GM21529 (cell line): ENCODE measurements at regions not wholly inside any gene's neighbourhood (a gene's known extent, or its start where the extent isn't known, plus 50 kb on each side); places are given as distances from the start of the nearest gene placed in this dataset.
"Not testable (repeated sequence)": the region's sequence is repeated elsewhere in the genome, so short reads cannot be mapped to it uniquely, and the experiment has no call there.

ENCODE experiments used
- ATAC-seq: cut with Tn5 transposase; IDR thresholded peaks from one replicate; pipeline ENCODE4 v1.9.1; 2021; ENCODE audit not compliant: unreplicated experiment

- ATAC-seq = no peak
Observed at GRCh38 chr3:30320392-30320791, 286.0 kb upstream of the TGFBR2 start.

GRCh38 chr3:30321065-30321464 is 285.3 kb upstream of the TGFBR2 start:
- ATAC-seq = no peak

- ATAC-seq = not testable (repeated sequence)
Observed at GRCh38 chr3:30323649-30324048, 282.8 kb upstream of the TGFBR2 start.

DNA sequence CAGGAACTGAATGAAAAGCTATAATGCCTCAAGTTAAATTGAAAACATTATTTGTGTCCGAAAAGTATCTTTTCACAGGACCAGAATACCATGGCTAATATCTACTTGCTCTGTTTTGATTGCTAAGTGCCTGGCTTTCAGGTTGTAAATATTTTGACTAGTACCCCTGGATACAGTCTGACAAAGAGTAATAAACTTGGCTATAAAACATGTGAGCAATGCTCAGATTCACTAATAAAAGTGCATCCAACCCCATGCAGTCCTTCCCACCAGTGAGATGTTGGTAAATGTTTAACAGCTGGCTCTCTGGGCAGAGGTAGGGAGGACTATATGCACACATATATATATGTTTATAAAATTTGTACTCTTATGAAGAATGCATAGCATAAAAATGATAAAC is 281.8 kb upstream of the TGFBR2 start:
- ATAC-seq = no peak

GRCh38 chr3:30327976-30328375 is 278.4 kb upstream of the TGFBR2 start:
- ATAC-seq = not testable (repeated sequence)

DNA sequence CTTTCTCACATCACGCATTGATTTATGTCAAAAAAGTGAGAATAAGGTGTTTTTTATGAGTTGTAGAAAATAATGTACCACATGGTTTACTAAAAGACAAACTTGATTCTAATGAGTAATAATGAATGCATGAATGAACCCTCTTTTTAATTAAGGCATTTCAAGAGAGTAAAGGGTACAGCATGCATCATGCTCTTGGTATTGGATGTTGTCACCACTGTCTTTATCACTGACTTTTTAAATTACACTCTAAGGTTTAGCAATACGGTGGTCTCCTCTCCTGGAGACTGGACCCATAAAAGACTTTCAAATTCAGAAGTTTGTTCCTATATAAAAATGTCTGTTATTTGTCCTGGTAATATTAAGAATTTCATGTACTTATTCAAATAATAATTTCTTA is 277.5 kb upstream of the TGFBR2 start:
- ATAC-seq = not testable (repeated sequence)

DNA sequence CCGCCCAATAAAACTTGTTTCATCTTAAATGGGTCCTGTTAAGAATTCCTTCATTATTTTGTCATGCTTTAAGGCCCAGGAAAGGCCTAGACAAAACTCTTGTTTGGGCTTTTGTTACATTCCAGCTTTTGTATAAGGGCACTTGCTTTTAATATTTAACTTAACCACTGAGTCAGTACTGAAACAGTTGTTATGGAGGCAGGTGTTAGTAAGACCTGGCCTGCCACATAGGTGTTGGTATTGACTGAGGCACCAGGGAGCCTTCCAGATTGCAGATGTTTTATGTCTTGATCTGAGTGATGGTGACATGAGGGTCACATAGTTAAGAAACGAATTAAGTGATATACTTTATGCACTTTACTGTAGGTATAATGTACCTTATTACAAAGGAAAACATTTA is 274.9 kb upstream of the TGFBR2 start:
- no peak for ATAC-seq

DNA sequence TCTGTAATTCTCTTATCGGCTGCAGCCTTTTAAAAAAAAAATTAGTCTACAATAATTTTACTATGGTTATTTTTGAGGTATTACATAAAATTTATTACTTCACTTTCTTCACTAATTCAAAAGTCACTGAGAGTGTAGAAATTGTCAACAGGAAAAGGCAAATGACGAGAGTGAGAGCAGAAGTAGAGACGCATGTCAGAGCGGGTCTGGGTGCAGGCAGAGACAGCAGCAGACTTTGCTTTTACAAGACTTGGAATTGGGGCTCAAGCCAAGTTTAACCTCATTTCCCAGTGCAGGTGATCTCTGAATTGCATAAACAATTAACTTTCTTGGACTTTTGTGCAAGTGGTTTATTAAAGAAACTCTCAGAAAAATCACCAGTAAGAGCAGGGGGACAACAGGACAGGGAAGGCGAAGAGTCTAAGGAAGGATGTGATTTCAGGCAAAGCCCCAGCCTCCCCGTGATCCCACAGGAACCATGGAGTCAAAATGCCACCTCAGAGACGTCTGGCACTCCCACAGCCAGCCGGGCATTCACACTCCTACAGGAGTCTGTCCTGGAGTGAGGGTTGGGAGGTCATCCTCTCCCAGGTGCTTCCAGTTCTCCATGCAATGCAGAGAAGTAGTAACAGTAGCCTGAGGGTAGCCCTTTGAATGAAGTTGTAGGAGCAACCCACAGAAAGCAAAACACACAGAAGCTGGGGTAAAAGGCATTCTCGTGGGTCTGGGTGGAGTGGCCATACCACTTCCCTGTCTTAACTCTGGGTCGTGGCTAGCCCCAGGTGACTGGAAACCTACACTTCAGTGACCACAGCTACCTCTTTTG is 274.0 kb upstream of the TGFBR2 start:
- no peak for ATAC-seq

GRCh38 chr3:30333143-30333542 is 273.3 kb upstream of the TGFBR2 start:
- ATAC-seq = no peak

DNA sequence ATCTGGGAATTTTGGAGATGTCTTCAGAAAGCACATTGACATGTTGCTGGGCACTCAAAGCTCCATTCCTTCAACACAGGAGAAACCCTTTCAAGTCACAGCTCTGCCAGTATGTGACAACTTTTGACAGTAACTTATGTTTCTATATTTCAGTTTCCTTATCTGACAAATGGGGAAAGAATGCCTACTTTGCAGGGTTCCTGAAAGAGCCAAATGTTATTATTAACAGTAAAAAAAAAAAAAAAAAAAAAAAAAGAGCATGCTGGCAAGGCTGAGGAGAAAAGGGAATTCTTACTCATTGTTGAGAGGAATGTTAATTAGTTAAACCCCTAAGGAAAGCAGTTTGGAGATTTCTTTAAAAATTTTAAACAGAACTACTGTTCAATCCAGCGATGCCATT is 272.5 kb upstream of the TGFBR2 start:
- no peak for ATAC-seq

DNA sequence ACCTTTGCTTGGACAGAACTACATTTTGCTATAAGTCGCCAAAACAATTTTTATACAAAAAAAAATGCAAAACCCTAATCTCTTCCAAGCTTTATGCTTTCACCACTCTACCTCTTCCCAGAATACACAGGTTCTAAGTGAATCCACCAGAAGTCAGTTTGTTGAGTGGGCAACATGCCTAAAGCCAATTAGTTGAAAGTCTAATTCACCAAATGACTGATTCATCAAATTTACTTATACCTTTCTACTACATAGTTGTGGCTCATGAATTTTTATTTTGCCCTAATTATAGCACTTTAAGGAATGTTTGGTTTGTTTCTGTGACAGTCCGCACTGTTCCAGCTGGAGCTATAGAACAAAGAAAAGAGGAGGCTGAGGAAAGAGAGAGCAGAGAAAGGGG is 265.9 kb upstream of the TGFBR2 start:
- ATAC-seq = no peak

DNA sequence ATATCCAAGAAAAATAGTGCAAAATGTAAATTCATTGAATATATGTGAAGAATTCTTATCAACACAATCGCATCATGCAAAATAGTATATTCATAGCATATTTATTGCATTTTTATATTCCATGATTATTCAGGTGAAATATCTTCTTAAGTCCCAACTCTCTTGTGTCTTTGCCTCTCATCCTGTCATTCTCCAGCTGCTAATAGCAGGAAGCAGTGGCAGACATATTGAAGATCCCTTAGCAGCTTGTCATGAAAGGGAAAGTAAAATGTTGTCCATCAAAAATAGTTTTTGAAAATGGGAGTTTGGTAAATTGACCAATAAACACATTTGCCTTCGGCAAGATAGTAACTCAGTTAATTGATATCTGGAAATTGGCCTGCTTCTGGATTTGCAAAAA is 265.3 kb upstream of the TGFBR2 start:
- no peak for ATAC-seq

DNA sequence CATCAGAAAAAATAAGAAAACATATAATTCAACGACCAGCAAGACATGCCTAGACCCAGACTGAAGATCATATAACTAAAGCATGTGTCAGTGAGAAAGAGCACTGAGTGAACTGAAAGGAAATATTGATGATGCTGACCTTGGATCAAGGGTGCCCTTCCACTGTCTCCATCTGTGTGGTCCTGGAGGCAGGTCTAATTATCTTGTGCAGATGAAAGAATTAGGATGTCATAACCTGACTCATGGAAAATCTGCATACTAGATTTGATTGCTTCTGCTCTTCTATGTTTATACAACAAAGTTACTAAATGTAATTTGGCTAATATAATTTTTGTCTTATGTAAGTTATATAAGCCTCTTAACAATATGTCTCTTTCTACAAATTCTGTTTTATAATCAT is 264.6 kb upstream of the TGFBR2 start:
- ATAC-seq = no peak

DNA sequence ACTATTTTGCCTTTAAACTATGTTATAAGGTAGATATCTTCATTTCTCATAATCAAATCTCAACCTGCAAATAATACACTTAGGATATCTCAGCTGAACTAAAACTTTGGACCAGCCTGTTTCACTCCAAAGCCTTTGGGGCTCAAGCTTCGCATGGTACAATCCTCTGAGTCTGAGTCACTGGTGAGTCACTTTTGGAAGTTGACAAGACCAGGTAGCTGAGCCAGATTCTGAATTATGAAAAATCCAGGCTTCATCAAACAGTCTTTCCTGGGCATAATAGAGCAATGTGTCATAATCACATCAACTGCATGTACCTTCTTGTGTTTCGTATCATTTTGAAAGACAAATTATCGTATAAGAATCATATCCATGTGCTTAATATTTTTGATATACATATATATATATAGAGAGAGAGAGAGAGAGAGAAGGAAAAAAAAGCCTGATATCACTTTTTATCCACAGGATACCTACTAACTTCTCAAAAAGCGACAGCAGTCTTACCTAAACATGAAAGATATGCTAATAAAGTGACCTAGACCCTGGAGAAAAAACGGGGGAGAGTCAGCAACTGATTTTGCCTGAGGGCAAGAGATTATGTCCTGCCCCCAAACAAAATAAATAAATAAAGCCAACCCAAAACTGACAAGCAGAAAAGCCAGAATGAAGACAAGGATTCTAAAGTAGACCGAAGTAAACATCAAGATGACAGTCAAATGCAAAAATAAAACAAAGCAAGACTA is 263.9 kb upstream of the TGFBR2 start:
- no peak for ATAC-seq

DNA sequence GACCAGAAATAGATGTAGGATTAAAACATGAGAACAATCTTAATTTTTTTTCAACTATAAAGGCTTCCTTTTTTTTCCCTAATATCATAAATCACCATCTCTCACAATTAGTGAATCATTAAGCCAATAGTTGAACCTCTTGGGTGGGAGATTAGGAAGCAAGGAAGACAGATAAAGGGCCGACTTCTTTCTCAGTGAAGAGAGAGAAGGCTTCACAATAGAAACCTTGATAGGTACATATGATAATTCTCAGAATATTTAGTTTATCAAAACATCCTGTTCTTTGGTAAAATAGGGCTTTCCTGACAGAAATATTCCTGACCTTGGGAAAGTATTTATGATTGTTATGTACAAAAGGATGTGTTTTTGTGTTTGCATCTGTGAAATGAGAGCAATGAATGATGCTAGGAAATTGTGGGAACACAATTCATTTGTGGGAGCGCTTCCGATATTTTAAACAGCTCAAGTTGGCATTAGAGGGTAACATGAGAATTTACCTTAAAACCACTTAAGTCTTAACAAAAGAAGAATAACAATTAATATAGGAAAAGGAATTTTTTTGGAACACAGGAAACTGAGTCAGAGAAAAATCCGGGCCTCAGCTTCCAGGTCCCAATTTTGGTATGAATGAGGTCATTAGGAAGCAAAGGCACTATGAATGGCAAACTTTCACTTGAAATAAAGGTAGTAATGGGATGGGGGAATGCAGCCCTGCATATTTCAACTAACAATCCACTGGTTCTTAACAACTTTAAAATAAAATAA is 263.2 kb upstream of the TGFBR2 start:
- no peak for ATAC-seq

DNA sequence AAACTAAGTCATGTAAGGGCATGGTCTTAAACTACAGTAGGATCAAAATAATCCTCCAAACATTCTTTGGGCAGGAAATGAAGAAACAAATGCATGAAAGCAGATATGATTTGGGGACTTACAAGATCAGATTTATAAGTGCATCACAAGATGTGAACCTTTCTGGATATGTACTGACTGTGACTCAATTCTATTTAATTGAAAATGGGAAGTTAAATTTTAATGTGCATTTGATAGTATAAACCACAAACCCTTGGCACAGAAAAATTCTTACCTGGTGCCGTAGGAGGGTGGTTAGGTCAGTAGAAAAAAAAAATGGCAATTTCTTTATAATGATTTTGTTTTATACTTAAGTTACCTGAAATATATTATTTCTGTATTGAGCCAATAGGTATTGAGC is 262.5 kb upstream of the TGFBR2 start:
- no peak for ATAC-seq

DNA sequence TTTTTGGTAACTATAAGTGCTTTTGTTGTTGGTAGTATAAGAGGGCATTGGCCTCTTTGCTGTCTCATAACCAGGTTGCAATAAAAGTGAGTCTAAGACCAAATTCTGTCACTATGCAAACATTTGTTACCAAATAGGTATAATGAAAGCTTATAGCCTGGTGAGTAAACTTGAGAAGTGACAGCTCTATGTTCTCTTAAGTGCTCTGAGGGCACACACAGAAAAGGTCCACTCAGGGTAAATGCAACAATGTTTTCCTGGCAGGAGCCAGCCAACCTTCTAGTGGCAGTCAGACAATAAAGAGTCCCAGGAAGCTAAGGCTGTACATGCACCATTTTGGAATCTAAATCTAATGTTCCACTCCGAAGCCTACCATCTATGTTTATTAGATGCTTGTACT is 262.1 kb upstream of the TGFBR2 start:
- ATAC-seq = no peak

DNA sequence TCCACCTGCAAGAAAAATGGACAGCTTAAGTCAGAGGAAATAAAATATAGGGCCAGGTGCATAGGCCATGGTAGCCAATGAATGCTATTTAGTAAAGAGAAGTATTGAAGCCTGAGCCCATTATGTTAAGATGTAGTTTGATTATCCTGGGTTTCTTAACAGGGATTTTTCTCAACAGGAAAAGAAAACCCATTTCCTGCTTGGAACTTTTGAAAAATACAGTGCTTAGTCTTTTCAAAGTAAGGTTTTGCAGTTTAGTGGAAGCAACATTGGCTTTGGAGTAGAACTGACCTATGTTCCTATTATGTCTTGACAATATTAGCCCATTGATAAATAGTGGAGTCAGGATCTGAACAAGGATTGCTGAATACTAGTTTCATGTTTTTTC is 259.5 kb upstream of the TGFBR2 start:
- no peak for ATAC-seq

- ATAC-seq = peak; percentile 91
Observed at GRCh38 chr3:30347679-30348216, 258.7 kb upstream of the TGFBR2 start.

- ATAC-seq = no peak
Observed at GRCh38 chr3:30349507-30349906, 256.9 kb upstream of the TGFBR2 start.

GRCh38 chr3:30350011-30350410 is 256.4 kb upstream of the TGFBR2 start:
- ATAC-seq = no peak
